Thoracic aorta (tissue), 2 donors: ENCODE measurements at regions not wholly inside any gene's neighbourhood (a gene's known extent, or its start where the extent isn't known, plus 50 kb on each side); places are given as distances from the start of the nearest gene placed in this dataset.

Experiments
- ATAC-seq: fragments of 150-250 bp; one replicate; pipeline ENCODE4 v1.8.0; 2017; ENCODE audit warnings: low read depth; ENCODE audit not compliant: insufficient number of reproducible peaks, low FRiP score
- DNase-seq: peaks from one replicate; pipeline ENCODE4 v3.0.0-alpha.2; 2020; ENCODE audit warnings: low spot score
- H3K27ac ChIP-seq, 2 donors: fragments of 200-600 bp; sonication (generic); 1 replicate in 1 of 2; 2 replicates in 1 of 2; pipeline ENCODE4 v1.5.1; 2016; ENCODE audit warnings: mild to moderate bottlenecking in 2 of 2, moderate library complexity in 2 of 2
- H3K27me3 ChIP-seq: fragments of 200-600 bp; sonication (generic); replicated peaks from 2 replicates; pipeline ENCODE4 v1.6.0; 2016; ENCODE audit warnings: mild to moderate bottlenecking; ENCODE audit not compliant: insufficient read depth
- H3K36me3 ChIP-seq: fragments of 200-600 bp; sonication (generic); one replicate; pipeline ENCODE4 v1.5.1; 2016
- H3K4me1 ChIP-seq, 2 donors: fragments of 200-600 bp; sonication (generic); 1 replicate in 1 of 2; 2 replicates in 1 of 2; pipeline versions ENCODE4 v1.5.1 to v1.6.0; 2016; ENCODE audit warnings: low read depth in 2 of 2, mild to moderate bottlenecking in 1 of 2; ENCODE audit not compliant: control insufficient read depth in 1 of 2
- H3K4me3 ChIP-seq: fragments of 200-600 bp; sonication (generic); 2 replicates; pipeline ENCODE4 v1.5.1; 2016; ENCODE audit warnings: mild to moderate bottlenecking
- H3K9me3 ChIP-seq: fragments of 200-600 bp; sonication (generic); 2 replicates; pipeline ENCODE4 v1.5.1; 2016
- TF ChIP-seq, protein P1 (sequence below): fragments of 200-600 bp; sonication (generic); IDR thresholded peaks from one replicate; pipeline ENCODE4 v1.5.1; 2019; ENCODE audit warnings: antibody characterized with exemption

GRCh38 chr9:36479101-36479500 is 79.0 kb upstream of the RNF38 start:
- Histone ChIP-seq H3K4me1 (peaks cover 0 to 5% of the 10 kb centered on the region in 2 donors), H3K9me3 (no peaks in the 10 kb centered on the region), H3K27me3 (no peaks in the 10 kb centered on the region), H3K4me3 (no peak overlapping the region), H3K27ac (no peak overlapping the region), H3K36me3 (no peaks in the 10 kb centered on the region)
- TF ChIP-seq, protein P1, sequence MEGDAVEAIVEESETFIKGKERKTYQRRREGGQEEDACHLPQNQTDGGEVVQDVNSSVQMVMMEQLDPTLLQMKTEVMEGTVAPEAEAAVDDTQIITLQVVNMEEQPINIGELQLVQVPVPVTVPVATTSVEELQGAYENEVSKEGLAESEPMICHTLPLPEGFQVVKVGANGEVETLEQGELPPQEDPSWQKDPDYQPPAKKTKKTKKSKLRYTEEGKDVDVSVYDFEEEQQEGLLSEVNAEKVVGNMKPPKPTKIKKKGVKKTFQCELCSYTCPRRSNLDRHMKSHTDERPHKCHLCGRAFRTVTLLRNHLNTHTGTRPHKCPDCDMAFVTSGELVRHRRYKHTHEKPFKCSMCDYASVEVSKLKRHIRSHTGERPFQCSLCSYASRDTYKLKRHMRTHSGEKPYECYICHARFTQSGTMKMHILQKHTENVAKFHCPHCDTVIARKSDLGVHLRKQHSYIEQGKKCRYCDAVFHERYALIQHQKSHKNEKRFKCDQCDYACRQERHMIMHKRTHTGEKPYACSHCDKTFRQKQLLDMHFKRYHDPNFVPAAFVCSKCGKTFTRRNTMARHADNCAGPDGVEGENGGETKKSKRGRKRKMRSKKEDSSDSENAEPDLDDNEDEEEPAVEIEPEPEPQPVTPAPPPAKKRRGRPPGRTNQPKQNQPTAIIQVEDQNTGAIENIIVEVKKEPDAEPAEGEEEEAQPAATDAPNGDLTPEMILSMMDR: no peak
- DNase-seq (no peak), ATAC-seq (no peak)

DNA sequence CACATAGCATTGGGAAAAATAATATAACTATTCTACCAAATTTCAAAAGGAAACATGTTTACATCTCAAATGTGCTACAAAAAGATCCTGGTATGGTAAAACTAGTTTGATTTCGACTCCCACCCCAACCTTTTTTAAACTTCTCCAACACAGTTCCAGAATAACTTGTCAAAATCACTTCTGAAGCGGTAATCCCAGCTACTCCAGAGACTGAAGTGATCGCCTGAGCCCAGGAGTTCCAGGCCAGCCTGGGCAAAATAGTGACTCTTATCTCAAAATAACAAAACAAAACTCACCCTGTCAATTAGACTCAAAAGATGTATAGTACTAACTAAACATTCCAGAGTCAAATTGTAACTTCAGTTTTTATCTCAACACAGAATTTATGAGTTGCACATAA is 71.3 kb upstream of the RNF38 start:
- H3K27ac ChIP-seq: peak overlapping the region; percentile 8 to 20
- no peaks in the 10 kb centered on the region for H3K9me3 ChIP-seq
- DNase-seq: no peak
- peak overlapping the region; percentile 64 for H3K4me3 ChIP-seq
- ATAC-seq: no peak
- H3K27me3 ChIP-seq: no peaks in the 10 kb centered on the region
- TF ChIP-seq, protein P1: no peak
- peaks cover 0 to 28% of the 10 kb centered on the region in 2 donors for H3K4me1 ChIP-seq
- no peaks in the 10 kb centered on the region for H3K36me3 ChIP-seq

DNA sequence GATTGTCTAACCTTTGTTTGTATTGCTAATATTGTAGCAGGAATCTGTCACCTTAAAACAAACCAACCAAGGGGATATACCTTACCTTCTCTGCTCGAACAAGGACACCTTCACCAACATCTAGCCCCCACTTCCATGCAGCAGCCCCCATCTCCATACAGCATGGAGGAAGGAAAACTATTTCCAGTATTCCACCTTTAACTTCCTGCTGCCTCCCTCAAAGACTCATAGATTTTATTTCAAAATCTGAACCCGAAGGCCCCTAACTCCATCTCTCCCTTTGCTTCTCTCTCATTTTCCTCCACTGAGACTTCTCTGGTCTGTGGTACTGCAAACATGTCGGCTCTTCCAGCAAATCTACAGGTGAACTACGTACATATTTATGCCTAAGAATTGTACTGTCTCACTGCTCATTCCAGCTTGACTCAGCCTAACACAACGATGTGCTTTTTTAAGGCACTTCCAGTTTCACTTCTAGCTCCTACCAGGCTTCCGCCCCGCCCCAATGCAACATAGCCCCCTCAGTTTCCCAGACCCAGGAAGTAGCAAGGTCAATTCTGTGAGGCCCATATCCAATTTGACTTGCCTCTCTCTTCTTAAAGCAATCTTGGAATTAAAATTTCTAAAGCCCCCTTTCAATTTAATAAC is 70.7 kb upstream of the RNF38 start:
- H3K36me3 ChIP-seq: no peaks in the 10 kb centered on the region
- peak overlapping the region; percentile 64 for H3K4me3 ChIP-seq
- H3K27ac ChIP-seq: peak overlapping the region; percentile 8 to 20
- H3K27me3 ChIP-seq: no peaks in the 10 kb centered on the region
- ATAC-seq (peak; percentile 69), DNase-seq (no peak)
- TF ChIP-seq, protein P1: no peak
- H3K4me1 ChIP-seq: peaks cover 0 to 28% of the 10 kb centered on the region in 2 donors
- H3K9me3 ChIP-seq: no peaks in the 10 kb centered on the region

DNA sequence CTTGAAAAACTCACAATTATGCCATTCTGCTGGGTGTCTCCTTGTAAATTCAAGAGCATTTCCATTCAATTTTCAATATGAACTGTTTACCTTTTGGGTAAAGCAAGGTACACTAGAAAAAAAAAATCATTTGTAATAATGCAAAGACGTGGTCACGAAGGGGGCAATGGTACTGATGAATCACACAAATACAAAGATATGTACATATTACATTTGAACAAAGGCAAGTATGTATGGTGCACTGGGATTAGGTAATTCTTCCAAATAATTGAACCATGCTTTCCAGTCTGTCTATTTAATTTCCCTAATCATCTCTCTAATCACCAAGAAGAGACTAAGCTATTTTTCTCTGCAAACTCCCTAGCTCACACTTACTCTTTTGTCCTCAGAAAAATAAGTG is 63.4 kb upstream of the RNF38 start:
- no peaks in the 10 kb centered on the region for H3K27me3 ChIP-seq
- TF ChIP-seq, protein P1: no peak
- peaks cover 0 to 8% of the 10 kb centered on the region in 2 donors for H3K4me1 ChIP-seq
- H3K9me3 ChIP-seq: no peaks in the 10 kb centered on the region
- DNase-seq (no peak), ATAC-seq (no peak)
- no peaks in the 10 kb centered on the region for H3K36me3 ChIP-seq
- H3K27ac ChIP-seq: no peak overlapping the region
- H3K4me3 ChIP-seq: no peak overlapping the region

DNA sequence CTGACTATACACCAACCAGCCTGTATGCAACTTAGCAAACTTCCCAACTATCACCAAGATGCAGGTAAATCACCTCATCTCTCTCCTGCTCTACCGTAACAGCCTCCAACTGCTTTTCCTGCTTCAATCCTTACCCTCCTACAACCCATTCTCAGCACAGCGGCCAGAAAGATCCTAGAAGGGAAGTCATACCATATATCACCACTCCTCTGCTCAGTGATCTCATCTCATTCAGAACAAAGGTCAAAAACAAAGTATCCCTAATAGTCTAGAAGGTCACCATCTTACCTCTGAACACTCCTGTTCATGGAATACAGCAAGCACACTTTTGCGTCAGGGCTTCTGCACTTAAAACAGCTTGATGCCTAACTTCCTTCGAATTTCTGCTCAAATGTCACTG is 62.2 kb upstream of the RNF38 start:
- ATAC-seq (no peak), DNase-seq (no peak)
- TF ChIP-seq, protein P1: no peak
- Histone ChIP-seq H3K9me3 (no peaks in the 10 kb centered on the region), H3K27me3 (no peaks in the 10 kb centered on the region), H3K4me3 (no peak overlapping the region), H3K36me3 (no peaks in the 10 kb centered on the region), H3K27ac (no peak overlapping the region), H3K4me1 (peaks cover 0 to 8% of the 10 kb centered on the region in 2 donors)
